KG1 (cell line): ENCODE measurements at regions not wholly inside any gene's neighbourhood (a gene's known extent, or its start where the extent isn't known, plus 50 kb on each side); places are given as distances from the start of the nearest gene placed in this dataset.

Source experiments
- DNase-seq: peaks from one replicate; lab custom pipeline; 2025; lab: John Stamatoyannopoulos, UW

GRCh38 chr18:6609666-6610264 lies 119.8 kb upstream of the ARHGAP28 start:
- no peak for DNase-seq

- no peak for DNase-seq
Observed at GRCh38 chr18:6610466-6610865, 119.0 kb upstream of the ARHGAP28 start.

- DNase-seq, result no peak
Observed at GRCh38 chr18:6613581-6613980, 115.9 kb upstream of the ARHGAP28 start.

DNA sequence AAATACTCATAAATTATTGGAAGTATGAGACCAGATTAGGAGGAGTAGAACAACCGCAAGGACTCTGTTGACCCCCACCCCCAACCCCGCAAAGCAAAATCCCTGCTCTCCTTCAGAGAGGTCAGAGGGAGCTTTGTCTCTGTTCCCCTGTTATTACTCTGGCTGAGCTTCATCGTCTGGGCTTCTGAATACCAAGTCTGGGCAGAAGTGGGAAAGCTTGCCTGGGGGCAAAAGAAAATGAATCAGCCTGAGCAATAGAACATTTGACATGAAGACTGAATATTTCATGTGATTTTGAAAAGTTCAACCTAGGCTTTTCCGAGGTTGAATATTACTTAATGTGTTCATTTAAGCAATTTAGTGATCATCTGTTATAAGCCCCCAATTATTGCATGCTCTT lies 114.6 kb upstream of the ARHGAP28 start:
- DNase-seq, result no peak

DNA sequence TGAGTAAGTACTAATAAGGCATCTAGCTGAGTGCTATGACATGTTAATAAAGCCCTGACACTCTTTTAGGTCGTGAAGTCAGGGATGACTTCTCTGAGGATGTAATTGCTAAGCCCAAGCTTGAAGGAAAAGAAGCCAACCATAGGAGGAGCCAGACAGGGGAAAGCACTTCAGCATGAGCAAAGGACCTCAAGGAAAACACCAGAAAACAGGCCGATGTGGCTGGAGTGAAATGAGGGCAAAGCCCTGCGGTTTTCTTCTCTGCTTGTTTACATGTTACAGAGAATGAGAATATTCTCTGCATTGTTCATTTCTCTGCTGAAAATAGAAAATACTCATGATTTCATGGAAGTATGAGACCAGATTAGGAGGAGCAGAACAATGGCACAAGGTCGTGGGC lies 112.5 kb upstream of the ARHGAP28 start:
- DNase-seq, result no peak

DNA sequence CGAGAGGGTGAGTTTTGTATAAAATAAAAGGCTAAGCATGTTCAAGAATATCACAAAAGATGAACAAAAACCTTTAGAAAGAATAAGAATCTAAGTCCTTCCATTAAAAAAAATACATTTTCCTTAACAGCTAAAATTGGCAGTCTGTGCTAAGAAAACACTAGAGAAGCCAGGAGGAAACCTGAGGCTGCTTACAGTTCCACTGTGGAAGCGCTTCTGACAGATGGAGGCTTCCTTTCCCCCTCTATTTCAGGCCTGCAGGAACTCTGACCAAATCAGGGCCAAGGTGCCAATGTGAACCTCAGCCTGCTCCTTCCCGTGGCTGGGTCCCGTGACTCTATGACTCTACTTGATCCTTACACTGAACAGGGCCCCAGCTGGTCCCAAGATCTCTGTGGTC lies 108.1 kb upstream of the ARHGAP28 start:
- no peak for DNase-seq

- no peak for DNase-seq
Observed at GRCh38 chr18:6623278-6623677, 106.2 kb upstream of the ARHGAP28 start.

- no peak for DNase-seq
Observed at GRCh38 chr18:6624271-6624660, 105.2 kb upstream of the ARHGAP28 start.

GRCh38 chr18:6624661-6625311 lies 104.7 kb upstream of the ARHGAP28 start:
- DNase-seq, result no peak

DNA sequence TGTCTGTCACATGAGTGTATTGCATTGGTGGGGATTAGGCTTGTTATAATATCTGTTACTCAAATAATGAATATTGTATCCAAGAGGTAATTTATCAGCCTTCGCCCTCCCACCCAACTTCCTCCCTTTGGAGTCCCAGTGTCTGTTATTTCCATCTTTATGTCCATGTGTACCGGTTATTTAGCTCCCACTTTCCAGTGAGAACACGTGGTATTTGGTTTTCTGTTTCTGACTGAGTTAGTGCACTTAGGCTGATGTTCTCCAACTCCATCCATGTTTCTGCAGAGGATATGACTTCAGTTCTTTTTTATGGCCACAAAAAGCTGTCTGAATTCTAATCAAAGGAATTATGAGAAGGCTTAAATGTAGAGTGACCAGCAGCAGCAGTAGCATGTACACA lies 104.0 kb upstream of the ARHGAP28 start:
- DNase-seq, result no peak

- no peak for DNase-seq
Observed at GRCh38 chr18:6626457-6626856, 103.1 kb upstream of the ARHGAP28 start.

- DNase-seq, result no peak
Observed at GRCh38 chr18:6627645-6628044, 101.9 kb upstream of the ARHGAP28 start.

DNA sequence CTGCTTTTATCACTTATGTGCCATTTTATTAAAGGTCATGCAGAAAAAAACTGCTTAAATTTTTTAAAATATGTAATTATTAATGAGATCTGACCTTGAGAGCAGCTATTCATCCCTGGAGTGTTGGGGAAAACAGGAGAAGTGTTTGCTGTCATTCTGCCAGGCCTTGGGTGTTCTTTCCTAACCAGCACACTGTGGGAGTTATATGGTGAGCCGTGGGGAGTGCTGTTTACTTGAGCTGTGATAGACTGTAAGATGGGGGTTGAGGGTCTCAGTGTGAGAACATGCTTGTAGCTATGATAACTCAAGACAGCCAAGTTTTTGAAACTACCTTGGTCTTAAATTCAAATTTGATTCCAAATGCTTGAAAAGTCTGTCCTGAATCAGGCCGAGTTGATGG lies 101.3 kb upstream of the ARHGAP28 start:
- DNase-seq, result no peak

DNA sequence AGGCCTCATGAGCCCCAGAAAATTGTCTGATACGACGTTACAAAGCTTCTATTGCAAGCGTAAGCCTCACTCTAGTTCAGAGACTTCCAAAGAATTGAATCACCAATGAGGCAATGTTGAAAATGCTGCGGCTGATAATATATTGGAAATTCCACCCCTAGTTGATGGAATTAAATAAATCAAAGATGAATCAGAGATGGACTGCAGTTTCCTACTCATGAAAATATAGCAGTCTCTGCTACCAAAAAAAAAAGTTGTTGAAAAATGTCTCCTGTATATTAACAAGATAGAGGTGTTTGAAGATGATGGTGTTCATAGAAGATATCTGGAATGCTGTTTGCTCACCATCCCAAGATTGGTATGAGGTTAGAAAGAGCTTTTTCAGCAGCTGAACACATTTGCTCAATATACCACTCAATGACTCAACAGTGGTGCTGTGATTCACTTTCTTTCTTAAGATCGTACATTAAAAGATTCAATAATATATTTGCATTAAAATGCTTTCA lies 99.8 kb upstream of the ARHGAP28 start:
- no peak for DNase-seq

DNA sequence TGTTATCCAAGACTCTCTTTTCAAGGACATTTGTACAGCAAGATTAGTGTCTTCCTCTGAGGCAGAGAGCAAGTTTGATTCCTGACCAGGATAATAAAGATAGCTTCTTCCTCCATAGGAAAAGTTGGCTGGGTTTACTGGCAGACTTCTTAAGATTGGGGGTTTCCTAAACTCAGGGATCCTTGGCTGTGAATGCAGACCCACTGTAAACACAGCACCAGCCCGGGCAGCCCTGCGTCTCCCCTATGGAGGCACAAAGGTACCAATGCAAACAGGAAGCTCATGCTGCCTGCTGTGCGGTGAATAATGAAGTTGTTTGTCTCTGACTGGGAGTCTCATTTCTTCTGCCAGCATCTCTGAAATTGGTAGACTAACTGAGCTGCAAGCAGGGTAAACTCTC lies 96.2 kb upstream of the ARHGAP28 start:
- no peak for DNase-seq

- no peak for DNase-seq
Observed at GRCh38 chr18:6636091-6636490, 93.4 kb upstream of the ARHGAP28 start.

DNA sequence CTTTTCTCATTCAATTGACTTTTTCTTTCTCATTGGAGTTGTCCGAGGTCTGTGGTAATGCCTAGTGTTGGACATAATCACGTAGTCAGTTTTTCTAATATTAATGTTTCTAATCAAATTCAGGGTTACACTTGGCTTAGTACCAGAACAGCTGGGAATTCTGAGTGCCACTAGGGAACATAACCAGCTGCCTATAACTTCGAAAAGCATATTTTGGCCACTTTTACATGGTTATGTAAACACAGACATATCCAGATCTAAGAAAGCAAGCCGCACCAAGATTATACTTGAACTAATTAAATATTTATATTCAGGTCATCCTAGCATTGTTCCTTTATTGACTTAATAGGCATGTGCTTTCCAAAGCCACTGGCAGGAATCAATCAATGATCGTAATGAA lies 91.1 kb upstream of the ARHGAP28 start:
- DNase-seq, result no peak

GRCh38 chr18:6639305-6639704 lies 90.2 kb upstream of the ARHGAP28 start:
- no peak for DNase-seq

DNA sequence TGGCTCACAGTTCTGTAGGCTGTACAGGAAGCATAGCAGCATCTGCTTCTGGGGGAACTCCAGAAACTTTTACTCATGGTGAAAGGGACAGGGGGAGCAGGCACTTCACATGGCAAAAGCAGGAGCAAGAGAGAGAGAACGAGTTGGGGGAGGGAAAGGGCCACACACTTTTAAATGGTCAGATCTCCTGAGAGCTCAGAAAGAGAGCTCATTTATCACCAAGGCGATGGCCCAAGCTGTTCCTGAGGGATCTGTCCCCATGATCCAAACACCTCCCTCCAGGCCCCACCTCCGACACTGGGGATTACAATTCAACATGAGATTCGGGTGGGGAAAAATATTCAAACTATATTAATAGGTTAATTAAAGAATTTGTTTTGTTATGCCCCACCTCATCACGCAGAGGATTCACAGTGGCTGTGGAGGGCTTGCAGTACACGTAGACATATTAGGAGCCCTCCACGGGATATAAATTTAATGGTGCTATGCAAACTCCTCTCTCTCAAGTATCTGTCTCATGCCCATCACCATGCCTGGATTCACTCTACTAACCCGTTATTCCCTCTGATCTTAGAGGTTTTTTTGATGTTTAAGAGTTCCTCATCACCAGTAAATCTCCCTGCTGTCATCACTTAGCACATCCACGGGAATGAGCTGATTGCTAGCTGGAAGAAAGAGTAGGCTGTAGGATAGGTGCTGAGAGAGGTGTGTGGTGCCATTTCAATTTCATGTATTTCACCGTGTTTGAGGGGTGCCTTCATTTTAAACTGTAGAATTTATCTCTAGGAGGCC lies 84.5 kb upstream of the ARHGAP28 start:
- DNase-seq, result no peak

DNA sequence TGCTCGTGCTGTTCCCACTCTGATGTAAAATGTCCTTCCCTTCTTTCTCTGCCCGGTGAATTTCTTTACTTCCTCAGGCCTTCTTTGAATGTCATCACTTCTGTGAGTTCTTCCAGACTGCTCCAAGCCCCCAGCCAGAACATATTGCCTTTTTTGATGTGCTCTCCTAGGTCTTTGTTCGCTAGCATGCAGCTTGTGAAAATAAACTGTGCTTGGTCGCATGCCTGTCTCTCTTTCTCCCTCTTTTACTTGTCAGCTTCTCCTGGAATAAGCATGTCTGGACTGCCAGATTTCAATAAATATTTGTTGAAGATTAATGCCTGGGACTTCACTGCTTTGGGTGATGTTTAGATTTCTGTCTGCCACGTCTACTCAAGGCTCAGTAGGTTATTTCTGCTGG lies 82.7 kb upstream of the ARHGAP28 start:
- no peak for DNase-seq

DNA sequence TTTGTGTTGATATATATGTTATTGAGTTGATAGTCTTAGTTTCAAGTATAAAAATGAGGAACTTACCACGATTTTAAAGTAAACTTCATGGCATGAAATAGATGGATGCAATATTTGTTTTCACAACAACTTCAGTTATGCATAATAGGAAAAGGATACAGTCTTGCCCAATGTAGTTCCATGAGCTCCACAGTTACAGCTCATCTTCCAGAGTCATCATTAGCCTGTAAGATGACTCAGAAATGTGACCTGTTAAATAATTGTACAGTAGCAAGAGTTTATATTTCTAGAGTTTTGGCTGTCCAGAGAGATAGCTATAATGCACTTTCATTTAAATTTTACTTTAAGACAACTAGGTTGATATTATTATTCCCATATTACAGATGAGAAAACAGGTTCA lies 80.9 kb upstream of the ARHGAP28 start:
- no peak for DNase-seq

GRCh38 chr18:6649421-6650126 lies 79.9 kb upstream of the ARHGAP28 start:
- no peak for DNase-seq

DNA sequence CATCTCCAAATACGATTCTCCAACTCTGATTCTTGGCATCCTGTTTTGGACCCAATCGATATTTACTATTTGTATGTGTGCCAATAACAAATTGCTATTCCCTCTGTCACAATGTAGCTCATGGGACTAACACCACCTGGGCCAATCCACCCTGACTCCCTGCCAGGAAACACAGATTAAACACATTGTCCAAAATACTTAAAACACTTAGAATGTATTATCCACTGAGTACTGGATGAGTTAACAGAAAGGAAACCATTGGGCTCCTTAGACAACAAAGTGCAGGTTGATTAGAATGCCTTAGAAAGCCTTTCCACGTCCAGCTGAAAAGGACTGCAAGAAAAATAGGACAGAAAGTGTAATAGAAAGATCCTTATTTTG lies 79.4 kb upstream of the ARHGAP28 start:
- DNase-seq, result no peak
